HG03159 (cell line): ENCODE measurements at regions not wholly inside any gene's neighbourhood (a gene's known extent, or its start where the extent isn't known, plus 50 kb on each side); places are given as distances from the start of the nearest gene placed in this dataset.

Experiments
- ATAC-seq: cut with Tn5 transposase; IDR thresholded peaks from one replicate; pipeline ENCODE4 v1.9.1; 2021; ENCODE audit warnings: mild to moderate bottlenecking, moderate library complexity; ENCODE audit not compliant: unreplicated experiment

DNA sequence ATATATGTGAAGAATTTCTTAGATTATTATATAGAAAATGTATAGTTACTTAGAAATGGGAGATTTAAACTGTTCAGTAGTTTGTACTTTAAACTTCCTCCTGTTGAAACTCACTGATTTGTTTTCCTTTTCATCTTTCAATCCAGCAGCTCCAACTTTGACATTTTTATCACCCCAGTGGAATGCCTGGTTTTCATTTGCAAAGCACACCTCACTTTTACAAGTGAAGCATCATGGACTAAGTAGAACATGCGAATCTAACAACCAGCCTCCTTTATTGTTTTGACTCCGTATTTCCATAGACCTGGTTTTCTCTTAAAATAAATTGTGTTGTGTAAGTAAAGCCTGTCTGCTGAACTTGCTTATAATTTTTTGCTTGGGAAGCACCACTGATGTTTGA, 97.8 kb upstream of the ROBO2 start:
- ATAC-seq = no peak

DNA sequence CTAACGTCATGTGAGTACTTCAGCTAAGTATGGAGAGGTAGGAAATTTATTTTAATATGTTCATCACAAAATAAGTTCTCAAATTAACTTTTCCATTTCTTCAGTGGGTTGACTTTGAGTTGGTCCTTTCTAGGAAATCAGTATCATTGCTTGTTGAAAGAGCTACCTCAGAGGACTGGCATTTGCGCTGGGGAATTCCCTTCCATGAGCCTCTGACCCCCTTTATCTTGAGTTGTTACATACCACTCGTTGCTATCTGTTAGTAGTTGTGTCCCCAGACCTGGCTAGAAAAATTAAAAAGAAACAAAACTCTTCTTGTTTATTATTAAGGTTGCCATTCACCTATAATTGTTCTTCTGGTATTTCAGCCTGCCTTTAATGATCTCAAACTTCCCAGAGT, 96.8 kb upstream of the ROBO2 start:
- ATAC-seq = no peak

DNA sequence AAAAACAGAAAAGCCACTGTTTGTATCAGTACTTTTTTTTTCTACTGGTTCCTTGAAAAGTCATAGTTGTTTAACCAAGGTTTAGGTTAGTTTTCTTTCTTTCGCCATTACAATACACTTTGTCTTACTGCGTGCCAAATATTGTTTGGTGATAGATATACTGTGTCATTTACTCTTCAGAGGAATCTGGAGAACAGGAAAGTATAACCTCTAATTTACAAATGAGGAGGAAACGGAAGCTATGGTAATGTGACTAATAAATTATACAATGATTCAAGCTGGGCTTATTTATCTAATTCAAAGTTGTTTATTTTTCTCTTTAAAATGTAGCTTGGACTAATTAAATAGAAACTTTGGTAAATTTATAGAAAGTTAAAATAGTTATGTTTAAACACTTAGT, 96.2 kb upstream of the ROBO2 start:
- no peak for ATAC-seq

DNA sequence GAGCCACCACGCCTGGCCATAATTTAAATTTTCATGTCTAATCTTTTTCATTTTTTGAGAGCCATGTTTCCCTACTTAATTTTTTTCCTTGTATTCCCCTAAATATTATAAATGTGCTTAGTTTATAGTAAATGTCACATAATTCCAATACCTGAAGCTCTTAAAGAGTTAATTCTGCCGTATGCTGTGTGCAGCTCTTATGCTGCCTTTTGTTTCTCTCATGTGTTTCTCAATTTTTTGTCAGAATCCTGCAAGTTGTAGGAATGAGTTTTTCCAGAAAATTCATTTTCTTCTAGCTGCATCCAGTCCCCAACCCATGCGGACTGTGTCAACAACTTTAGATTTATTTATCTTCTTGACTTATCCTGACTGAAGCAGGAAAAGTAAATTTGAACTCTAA, 90.9 kb upstream of the ROBO2 start:
- no peak for ATAC-seq

- ATAC-seq = no peak
Observed at GRCh38 chr3:76949462-76949861, 90.4 kb upstream of the ROBO2 start.

GRCh38 chr3:76950590-76950989, 89.3 kb upstream of the ROBO2 start:
- ATAC-seq = no peak

GRCh38 chr3:76954412-76954811, 85.5 kb upstream of the ROBO2 start:
- ATAC-seq = no peak

- no peak for ATAC-seq
Observed at GRCh38 chr3:76958274-76958673, 81.6 kb upstream of the ROBO2 start.

- ATAC-seq = no peak
Observed at GRCh38 chr3:76958861-76959260, 81.0 kb upstream of the ROBO2 start.

DNA sequence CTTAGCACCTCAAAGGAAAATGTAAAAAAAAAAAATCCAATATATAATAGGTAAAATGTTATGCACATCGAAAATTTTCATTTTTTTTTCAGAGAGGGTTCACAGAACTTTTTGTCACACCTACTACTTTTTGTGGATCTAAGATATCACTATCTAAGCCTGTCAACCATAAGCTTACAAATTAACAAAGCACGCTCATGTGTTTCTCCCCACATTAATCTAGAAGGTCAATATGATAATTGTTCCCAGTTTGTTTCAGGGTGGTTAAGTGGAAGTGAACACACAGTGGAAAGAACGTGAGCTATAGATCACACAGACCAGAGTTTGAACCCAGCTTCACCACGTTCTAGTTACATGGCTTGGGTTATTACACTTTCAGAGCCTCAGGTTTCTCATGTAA, 78.6 kb upstream of the ROBO2 start:
- ATAC-seq = no peak

- no peak for ATAC-seq
Observed at GRCh38 chr3:76965122-76965725, 74.7 kb upstream of the ROBO2 start.

- ATAC-seq = no peak
Observed at GRCh38 chr3:76969471-76969870, 70.4 kb upstream of the ROBO2 start.

GRCh38 chr3:76969996-76970615, 69.8 kb upstream of the ROBO2 start:
- no peak for ATAC-seq

- no peak for ATAC-seq
Observed at GRCh38 chr3:76972624-76973296, 67.1 kb upstream of the ROBO2 start.

DNA sequence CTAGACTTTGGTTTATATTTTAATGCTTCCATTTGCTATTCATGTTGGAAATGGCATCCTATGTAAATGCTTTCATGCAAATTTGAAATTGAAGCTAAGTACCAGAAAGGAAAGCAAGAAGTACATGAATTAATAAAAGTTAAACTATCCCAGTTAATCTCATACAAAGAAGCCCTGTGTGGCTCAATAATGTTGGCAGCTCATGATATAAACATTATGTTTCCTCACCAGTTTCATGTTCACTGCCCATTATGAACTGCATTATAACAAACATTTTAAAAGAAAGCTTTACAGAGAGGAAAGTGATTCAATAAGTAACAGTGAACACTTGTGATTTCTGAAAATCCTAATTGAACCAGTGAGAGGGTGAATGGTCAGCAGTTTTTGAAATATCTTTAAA, 62.9 kb upstream of the ROBO2 start:
- ATAC-seq = no peak

- ATAC-seq = no peak
Observed at GRCh38 chr3:76985645-76986044, 54.3 kb upstream of the ROBO2 start.

DNA sequence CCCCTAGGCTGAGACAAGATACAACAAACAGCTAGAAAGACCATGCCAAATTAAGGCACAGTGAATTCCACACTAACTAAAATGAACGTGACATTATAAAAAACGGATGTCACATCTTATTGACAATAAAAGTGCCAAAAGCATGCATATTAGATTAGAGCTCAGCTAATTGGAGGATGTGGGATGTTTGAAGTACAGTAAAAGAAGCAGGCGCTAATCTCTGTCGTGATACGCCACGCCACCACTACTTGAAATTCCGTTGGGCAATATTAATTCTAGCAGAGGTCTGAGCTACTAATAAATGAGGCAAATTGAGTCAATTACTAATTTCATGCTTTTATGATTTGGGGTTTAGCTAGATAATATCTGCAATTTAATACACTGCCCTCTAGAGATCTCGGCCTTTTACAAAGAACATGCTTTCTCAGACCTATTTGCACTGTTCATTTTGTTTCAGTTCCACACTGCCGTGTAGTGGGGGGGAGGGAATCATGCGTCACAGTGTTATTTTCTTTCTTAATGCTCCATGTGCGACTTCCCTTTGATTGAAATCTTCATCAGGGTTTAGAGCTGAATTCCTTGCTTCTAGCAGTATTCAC, 52.9 kb upstream of the ROBO2 start:
- ATAC-seq = no peak
